C1 segment of cervical spinal cord (tissue), 14 donors: ENCODE measurements at regions not wholly inside any gene's neighbourhood (a gene's known extent, or its start where the extent isn't known, plus 50 kb on each side); places are given as distances from the start of the nearest gene placed in this dataset.
"Not testable (repeated sequence)": the region's sequence is repeated elsewhere in the genome, so short reads cannot be mapped to it uniquely, and the experiment has no call there.

Source experiments
- DNase-seq, 14 donors: peaks; one replicate each; lab custom pipeline; 2025; lab: John Stamatoyannopoulos, UW

DNA sequence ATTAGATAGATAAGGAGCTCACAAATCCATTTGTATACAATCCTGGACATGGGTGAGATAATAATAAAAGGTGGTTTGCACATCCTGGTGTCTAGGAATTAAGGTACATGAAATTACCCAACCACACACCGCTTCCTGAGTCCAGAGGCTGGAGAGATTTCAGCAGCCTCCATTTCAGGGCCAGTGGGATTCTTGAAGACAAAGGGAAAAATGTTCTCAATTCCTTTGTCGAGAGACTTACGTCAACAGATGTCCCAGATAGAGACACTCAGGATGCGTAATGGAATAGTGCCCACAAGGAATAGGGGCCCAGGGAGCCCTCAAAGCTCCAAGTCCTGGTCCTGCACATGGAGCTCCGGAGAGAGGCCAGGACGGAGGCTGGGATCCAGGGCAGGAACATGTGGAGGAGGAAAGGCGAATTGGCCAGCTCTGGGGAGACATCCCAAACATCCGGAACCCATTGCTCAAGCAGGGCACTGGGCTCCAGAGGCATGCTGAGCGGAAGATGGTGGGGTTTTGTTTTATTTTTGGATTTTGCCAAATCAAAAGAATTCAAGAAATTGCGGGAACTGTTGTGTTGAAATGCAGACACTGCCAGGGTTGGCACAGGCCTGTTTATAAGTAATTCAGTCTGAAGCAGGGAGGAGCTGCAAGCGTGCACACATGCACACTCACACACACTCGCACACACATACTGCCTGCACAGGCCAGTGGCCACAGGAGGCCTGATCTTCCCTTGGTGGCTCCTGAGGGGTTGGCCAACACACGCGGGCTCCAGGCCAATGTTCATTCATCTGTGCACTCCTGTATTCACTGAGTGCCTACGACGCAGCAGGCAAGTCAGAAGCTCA lies 97.2 kb downstream of the NOG start:
- peak in 1 of 14 donors; percentile 81 for DNase-seq

DNA sequence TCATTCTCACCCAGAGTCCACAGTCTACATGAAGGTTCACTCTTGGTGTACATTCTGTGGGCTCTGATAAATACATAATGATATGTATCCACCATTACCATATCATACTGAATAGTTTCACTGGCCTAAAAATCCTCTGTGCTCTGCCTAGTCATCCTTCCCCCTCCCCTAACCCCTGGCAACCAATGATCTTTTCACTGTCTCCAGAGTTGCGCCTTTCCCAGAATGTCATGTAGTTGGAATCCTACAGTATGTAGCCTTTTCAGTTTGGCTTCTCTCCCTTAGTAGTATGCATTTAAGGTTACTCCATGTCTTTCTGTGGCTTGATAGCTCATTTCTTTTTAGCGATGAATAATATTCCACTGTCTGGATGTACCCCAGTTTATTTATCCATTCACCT lies 101.3 kb downstream of the NOG start:
- no peak for DNase-seq

DNA sequence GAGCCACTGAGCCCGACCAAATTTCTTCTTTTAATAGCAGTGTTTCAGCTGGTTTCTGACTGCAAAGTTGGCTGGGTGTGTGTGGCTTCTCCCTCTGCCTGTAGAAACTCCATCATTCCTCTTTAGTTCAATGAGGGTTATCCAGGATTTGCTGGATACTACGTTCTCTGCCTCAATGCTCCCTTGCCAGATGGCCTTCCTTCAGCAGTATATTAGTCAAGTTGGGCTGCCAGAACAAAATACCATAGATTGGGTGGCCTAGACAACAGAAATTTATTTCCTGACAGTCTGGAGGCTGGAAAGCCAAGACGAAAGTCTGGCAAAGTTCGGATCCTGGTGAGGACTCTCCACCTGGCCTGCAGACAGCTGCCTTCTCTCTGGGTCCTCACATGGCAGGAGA lies 103.7 kb downstream of the NOG start:
- no peak for DNase-seq

DNA sequence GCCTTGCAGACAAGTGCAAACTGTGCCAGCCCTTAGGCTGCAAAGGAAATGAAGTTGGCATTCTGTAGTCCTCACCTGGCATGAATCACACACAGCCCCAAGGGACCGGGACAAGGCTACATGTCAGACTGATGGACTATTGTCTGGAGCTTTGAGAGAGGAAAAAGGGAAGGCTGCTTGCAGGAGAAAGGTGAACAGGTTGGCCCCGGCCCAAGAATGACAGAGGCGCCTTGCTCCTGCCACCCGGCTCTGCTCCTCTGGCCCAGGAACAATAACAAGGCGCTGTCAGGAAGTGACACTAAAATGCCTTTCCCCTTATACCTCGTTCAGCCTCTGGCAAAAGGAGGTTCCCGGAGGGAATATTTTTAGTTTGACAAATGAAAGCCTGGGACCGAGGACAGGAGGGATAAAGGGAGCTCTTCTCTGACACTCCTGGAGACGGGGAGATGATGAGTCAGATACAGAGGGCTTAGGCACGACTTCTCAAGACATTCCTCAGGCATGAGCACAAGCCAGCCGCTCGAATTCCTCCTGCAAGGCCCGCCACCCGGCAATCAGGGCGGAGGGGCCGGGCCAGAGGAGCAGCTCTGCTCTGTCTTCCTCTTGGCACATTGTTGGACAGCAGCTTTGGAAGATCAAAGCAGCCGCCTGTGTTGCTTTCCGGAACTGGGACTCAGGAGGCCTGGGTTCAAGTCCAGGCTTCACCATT lies 105.8 kb downstream of the NOG start:
- DNase-seq = peak in 1 of 14 donors; percentile 21

DNA sequence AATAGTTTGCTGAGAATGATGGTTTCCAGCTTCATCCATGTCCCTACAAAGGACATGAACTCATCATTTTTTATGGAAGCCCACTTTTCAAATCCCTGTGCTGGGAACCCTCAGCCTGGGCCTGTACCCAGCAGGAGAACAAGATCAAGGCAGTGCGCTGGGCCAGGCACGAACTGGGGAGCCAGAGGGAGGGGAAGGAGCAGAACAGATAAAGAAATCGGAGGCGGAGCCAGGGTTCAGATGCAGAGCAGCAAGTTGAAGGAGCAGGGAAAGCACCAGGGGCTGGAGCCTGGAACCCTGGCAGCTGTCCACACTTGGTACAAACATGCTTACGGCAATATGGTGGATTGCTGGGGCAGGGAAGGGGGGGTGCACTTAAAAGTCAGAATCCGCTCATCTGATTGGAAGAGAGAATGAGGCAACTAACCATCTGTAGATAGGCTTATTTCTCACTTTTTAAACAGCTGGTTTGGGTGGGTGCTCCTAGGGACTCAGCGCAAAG lies 107.5 kb downstream of the NOG start:
- DNase-seq = no peak

DNA sequence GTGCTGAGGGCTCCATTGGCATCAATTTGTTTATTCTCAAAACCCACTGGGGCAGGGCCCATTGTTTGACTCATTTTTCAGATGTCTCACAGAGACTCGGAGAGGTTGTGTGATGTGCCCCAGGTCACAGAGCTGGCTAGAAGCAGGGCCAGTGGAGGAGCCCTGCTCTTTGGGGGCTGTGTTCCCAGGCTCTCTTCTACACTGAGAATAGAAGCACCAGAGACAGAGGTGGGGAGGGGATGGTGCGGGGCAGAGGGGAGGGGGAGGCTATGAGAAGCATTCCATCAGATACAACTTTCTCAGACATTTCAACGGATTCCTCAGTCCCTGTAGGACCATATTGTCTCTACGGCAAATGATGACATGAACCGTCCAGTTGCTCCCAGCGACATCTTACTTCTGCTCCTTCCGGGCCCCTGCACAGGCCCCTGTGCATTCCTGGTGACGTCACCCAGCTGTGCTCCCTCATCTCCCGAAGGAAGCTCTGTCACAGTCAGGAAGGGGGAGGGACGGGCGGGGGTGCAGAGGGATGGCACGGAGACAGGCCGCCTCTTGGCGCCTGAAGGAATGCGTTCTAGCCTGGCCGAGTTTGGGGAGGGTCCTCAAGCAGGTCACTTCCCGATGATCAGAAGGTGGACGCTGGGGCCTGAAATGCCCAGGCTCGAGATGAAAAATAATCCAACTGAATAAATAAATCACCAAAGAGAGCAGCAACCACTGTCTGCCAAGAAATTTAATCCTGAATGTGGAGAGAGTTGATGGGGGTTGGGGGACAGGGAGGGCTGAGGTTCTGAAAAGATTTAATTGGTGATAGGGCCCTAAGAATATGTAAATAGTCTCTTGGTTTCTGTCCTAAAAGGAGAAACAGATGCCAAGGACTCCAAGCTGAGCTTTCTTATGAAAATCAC lies 114.1 kb downstream of the NOG start:
- no peak for DNase-seq

DNA sequence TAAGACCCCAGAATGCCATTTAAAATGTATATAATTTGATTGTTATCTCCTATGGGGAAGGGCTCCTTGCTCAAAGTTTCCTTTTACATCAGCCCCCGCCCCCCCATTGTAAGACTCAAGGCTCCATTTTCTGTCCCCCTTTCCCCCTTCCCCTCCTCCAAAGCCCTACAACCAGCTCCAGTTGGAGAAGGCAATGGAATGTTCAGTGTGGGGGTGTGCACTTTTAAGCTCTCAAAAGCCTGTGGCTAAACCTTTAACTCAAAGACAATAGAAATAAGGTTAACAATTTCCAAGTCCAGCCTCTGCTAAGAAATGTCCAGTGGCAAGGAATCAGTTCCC lies 114.7 kb downstream of the NOG start:
- no peak for DNase-seq

DNA sequence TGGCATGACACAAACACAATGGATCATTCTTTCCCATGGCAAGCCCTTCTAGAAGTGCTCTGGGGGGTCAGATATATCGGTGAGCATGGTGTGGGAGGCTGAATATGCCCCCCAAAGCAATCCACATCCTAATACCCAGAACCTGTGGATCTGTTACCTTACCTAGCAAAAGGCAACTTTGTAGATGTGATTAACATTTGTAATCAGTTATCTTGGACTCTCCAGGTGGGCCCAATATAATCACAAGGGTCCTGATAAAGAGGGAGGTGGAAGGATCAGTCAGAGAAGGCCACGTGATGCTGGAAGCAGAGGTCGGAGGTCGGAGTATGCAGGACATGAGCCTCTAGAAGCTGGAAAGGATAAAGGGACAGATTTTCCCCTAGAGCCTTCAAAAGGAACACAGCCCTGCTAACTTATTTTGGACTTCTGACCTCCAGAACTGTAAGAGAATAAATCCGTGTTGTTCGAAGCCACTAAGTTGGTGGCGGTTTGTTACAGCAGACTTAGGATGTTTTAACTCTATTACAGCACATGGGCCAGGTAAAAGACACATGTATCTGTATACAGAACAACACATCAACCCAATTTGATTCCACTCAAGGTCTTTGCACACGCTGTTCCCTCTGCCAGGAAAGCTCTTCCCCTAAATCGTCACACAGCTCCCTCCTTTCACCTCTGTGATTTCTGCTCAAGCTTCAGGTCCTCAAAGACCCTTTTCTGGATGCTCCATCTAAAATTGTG lies 115.3 kb downstream of the NOG start:
- DNase-seq = no peak

DNA sequence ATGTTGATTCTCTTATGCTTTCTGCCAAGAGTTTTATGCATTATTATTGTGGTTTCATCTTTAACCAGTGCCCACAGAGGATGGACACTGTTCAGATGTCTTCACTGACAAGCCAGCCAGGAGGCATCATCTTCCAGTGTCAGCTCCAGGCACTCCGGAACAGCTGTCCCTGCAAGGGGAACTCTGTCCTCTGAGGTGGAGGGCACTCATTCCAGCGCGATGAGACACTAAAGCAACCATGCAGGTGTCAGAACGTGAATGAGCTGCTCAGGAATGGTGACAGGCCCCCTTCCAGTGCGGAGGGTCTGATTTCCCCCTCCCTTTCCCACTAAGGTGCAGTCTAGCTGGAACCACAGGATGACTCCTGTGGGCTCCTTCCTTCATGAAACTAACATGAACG lies 117.5 kb downstream of the NOG start:
- no peak for DNase-seq

DNA sequence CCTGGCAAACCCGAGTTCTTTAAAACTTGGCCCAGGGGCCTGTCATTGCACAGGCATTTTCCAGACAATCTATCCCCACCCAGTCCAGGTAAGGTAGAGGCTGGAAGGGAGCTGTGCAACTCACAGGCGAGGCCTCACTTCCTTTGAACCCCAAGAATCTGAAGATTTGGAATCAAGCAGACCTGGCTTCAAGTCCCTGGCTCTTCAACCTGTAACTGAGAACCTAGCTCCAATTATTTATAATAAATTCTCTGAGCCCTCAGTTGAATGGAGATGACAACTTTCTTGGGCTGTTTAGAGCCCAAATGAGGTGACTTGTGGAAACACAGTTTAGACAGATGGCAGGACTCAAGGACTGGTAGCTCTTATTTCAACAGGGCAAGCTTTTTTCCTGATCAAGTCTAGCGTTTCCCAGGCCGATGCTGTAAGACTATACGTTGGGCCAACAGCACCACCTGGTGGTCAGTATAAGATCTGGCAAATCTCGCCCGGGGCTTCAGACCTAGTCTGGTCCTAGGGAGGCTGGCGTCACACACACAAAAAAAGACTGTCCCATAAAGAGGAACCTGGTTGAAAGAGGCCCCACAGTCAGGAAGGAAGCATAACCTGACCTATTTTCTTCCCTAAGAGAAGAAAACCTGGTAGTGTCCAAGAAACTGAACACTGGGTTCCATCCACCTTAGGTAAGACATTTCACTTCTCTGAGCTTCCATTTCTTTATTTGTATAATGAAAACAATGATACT lies 117.9 kb downstream of the C17orf67 start:
- peak in 11 of 14 donors; percentile 10 to 60 (median 41) for DNase-seq

DNA sequence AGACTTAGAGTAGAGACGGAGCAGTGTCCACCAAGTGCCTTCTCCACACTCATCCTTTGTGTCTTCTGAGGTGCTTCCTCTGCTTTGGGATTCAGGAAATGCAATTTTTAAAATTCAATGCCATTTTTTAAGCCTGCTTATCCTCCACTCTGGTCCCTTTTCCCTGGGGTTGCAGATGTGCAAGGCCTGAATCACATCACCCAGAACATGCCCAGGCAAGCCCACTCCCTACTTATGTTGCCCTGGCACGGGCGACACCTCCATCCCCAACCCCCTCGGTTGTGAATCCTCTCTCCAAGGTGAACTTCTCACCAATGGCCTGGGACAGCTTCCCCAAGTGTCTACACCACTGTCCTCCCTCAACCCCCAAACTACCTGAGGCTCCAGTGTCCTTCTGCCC lies 116.2 kb downstream of the C17orf67 start:
- no peak for DNase-seq

DNA sequence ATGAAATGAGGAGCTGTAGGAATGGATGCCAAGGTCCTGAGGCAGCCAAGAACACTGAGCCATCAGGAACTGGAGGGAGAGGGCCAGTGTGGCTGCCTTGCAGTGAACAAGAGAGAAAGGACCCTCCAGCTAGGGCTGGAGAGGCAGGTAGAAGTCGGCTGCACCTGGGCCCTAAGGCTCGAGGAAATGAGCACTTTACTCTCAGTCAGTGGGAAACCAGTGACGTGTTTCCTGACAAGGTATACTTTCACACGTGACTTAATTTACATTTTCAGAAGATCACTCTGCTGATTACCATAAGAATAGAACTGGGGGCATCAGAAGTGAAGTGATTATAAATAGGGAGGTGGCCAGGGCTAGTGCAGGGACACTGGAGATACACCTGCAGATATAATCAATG lies 115.2 kb downstream of the C17orf67 start:
- no peak for DNase-seq

DNA sequence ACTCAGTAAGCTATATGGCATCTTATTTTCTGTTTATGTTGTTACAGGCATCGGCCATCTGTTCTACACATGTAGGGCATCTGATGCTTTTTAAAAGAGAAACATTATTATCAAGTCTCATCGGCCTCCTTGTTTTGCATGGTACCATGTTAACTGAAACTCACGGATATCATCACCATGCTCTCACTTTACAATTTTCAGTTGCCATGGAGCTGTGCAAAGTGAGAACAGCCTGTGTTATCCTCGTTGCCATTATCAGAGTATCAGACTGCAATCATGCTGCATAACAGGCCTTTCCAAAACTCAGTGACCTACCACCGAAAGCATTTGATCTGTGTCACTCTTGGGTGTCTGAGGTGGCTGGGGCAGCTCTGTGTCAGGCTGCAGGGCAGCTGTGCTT lies 110.3 kb downstream of the C17orf67 start:
- no peak for DNase-seq

DNA sequence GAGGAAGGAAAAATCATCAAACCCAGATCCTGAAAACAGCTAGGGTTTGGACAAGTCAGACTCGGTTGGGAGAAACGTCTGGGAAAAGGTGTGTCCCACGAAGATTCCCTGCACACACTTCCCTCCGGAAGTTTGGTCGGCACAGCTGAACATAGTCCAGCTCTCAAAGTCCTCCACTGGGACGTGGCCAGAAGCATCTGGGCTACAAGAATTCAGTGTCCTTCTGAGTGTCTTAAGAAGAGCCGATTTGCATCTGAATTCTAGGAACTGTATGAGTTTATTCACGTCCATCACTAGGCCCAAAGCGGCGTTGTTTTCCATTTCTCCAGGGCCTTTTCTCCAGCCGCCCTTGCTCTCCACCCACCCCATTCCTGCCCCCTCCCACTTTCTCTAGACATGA lies 109.1 kb downstream of the C17orf67 start:
- DNase-seq = no peak

DNA sequence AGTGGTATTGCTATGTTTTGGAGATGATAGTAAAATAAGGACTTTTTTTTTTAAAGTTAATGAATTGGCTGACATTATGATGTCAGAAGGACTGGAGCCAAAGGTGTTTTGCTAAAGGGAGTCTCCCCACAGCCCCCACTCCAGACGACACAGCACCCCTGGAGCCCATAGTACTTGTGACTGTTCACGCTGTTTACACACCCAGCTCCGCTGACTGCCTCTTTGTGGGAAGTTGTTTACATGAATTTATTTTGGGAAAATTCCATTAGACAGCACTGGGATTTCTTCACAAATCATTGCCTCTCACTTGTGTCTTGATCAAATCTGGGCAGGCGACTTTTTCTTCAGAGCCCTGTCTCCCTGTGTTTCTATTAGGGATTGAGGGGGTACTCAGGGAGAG lies 108.6 kb downstream of the C17orf67 start:
- no peak for DNase-seq

DNA sequence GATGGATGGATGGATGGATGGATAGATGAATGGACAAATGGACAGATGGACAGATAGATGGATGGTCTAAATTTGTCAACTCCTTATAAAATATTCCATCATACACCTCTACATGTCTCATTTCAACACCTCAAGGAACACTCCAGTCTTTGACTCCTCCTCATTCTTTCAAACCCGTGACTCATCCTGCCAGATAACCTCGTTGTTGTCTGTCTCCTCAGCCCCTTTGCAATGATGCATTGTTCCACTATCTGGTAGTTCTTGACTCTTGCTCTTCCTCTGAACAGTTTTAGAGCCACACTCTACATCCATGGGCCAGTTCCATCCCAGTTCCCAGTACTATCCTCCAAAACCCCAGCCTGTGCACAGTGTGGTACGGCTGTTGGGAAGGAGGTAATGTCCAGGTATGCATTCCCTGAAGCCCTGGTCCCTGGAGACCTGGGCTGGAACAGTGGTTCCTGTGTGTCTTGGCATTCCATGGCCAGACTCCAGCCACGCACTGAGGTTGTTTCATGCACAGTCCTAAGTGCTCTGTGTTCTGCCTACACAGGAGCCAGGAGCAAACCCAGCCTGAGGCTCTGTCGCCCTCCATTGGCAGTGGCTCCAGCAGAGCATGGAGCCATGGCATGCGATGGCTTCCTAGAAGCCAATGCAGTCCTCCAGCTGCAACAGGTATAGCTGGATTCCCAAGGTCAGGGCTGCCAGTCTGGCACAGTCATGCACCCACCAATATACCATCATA lies 105.7 kb downstream of the C17orf67 start:
- no peak for DNase-seq

DNA sequence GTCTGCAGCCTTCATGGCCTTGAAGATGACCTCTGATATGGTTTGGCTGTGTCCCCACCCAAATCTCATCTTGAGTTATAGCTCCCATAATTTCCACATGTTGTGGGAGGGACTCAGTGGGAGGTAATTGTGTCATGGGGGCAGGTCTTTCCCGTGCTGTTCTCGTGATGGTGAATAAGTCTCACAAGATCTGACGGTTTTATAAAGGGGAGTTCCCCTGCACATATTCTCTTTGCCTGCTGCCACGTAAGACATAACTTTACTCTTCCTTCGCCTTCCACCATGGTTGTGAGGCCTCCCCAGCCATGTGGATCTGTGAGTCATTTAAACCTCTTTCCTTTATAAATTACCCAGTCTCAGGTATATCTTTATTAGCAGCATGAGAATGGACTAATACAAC lies 102.6 kb downstream of the C17orf67 start:
- DNase-seq = not testable (repeated sequence)

DNA sequence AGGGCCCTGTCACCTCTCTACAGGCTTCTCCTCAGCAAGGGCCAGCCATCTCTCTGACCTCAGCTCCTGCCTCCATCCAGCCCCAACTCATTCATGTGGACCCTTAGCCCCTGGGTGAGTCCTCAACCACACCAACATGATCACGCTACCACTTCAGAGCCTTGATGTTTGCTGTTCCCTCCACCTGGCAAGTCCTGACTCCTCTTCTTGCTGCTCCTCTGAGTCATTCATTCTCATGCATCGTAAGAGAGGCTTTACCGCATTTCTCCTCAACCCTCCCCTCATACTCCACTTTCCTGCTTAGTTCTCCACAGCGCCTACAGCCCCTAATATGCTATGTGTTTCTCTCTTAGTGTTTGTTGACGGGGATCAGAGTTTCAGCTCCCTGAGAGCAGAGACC lies 99.9 kb downstream of the C17orf67 start:
- DNase-seq = no peak

DNA sequence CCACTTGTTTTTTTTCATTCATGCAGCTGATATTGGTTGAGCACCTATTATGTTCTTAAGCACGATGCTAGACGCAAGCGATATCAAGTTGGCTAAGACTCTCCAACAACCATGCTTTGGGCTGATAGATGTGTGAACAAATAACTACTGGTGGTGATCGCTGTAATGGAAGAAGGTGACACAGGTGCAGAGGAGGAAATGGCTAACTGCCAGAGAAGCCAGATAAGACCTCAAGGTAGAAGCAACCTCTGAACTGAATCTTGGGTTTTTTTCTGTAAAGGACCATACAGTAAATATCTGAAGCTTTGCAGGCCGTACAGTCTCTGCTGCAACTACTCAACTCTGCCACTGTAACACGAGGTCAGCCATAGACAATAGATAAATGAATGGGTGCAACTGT lies 97.9 kb downstream of the C17orf67 start:
- no peak for DNase-seq
